Activated T-cell treated with anti-CD3 and anti-CD28 coated beads for 48 hours (primary cell): ENCODE measurements at regions not wholly inside any gene's neighbourhood (a gene's known extent, or its start where the extent isn't known, plus 50 kb on each side); places are given as distances from the start of the nearest gene placed in this dataset.
"Not testable (repeated sequence)": the region's sequence is repeated elsewhere in the genome, so short reads cannot be mapped to it uniquely, and the experiment has no call there.

Experiments used
- DNase-seq: peaks from one replicate; pipeline ENCODE4 v3.0.0-alpha.2; 2020; ENCODE audit warnings: low read depth

- no peak for DNase-seq
Observed at GRCh38 chr5:174916227-174916626, 191.8 kb downstream of the MSX2 start.

GRCh38 chr5:174911118-174911517 is 186.7 kb downstream of the MSX2 start:
- DNase-seq: no peak

- DNase-seq: peak; percentile 51
Observed at GRCh38 chr5:174910245-174910737, 185.9 kb downstream of the MSX2 start.

GRCh38 chr5:174903172-174903732 is 178.9 kb downstream of the MSX2 start:
- no peak for DNase-seq

GRCh38 chr5:174901336-174901735 is 177.0 kb downstream of the MSX2 start:
- DNase-seq: no peak

- DNase-seq: no peak
Observed at GRCh38 chr5:174900240-174900865, 176.0 kb downstream of the MSX2 start.

- DNase-seq: no peak
Observed at GRCh38 chr5:174897281-174897950, 173.0 kb downstream of the MSX2 start.

- no peak for DNase-seq
Observed at GRCh38 chr5:174895360-174895759, 171.0 kb downstream of the MSX2 start.

GRCh38 chr5:174892742-174893141 is 168.4 kb downstream of the MSX2 start:
- DNase-seq: no peak

GRCh38 chr5:174880412-174881200 is 156.2 kb downstream of the MSX2 start:
- not testable (repeated sequence) for DNase-seq

- no peak for DNase-seq
Observed at GRCh38 chr5:174877987-174878386, 153.6 kb downstream of the MSX2 start.

- no peak for DNase-seq
Observed at GRCh38 chr5:174872271-174872670, 147.9 kb downstream of the MSX2 start.

- no peak for DNase-seq
Observed at GRCh38 chr5:174852143-174852542, 127.8 kb downstream of the MSX2 start.

GRCh38 chr5:174850565-174851169 is 126.3 kb downstream of the MSX2 start:
- DNase-seq: no peak

- DNase-seq: no peak
Observed at GRCh38 chr5:174849426-174849825, 125.0 kb downstream of the MSX2 start.

GRCh38 chr5:174844971-174845370 is 120.6 kb downstream of the MSX2 start:
- no peak for DNase-seq

- DNase-seq: no peak
Observed at GRCh38 chr5:174843263-174844250, 119.2 kb downstream of the MSX2 start.

- DNase-seq: no peak
Observed at GRCh38 chr5:174840435-174840834, 116.1 kb downstream of the MSX2 start.

- no peak for DNase-seq
Observed at GRCh38 chr5:174839196-174839595, 114.8 kb downstream of the MSX2 start.

- DNase-seq: no peak
Observed at GRCh38 chr5:174837919-174838902, 113.8 kb downstream of the MSX2 start.
